HG03558 (cell line): ENCODE measurements at regions not wholly inside any gene's neighbourhood (a gene's known extent, or its start where the extent isn't known, plus 50 kb on each side); places are given as distances from the start of the nearest gene placed in this dataset.

ENCODE experiments used
- ATAC-seq: cut with Tn5 transposase; IDR thresholded peaks from one replicate; pipeline ENCODE4 v1.9.1; 2021; ENCODE audit warnings: moderate number of reproducible peaks; ENCODE audit not compliant: unreplicated experiment; ENCODE audit errors: extremely low read depth

DNA sequence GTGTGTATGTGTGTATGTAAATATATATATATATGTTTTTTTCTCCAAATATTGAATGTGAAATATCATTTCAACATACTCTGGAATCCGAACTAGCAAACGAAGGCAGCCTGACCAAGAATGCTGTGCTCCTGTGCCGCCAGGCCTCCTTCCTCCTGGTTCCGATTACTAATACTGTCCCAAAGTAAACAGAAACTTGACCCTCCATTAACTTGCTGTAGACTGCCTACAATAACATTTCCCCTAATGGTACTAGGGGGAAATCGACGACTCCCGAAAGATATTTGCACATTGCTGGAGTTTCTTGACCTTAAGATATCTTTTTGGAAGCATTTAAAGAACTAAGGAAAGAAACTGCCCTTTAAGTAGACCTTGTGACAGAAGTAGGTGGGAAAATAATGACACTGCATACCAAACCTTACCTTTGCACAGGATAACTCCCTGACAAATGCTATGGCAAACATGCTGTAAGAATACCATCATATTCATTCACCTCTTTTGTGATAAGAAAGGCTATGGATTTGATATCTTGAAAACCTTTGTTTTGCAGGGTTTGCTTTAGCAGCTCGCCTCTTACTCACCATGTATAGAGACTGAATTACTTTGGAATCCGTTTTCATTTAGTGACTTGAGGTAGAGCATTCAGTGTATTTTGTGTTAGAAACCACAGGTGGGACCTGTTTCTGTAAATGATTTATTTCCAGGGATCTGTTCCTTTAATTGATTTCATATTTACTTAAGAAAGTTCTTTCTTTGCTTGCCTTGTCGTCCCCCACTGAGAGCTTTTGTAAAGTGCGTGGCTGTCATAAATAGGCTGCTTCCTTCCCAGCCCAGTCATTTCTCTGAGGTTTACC lies 80.1 kb downstream of the KLF5 start:
- no peak for ATAC-seq

DNA sequence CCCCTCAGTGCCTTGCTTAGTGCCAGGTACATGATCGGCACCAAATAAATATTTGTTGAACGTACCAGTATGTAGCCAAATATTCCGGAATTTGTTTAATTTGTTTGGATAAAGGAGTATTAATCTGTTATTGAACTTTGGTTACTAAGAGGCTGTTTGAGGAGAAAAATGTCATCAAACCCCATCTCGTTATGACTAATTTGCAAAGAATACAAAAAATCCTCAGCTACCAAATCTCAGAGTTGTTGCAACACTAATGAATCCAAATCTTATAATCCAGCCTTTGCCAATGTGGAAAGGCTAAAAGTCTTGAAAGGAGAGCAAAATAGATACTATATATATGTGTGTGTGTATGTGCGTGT lies 79.5 kb downstream of the KLF5 start:
- no peak for ATAC-seq

DNA sequence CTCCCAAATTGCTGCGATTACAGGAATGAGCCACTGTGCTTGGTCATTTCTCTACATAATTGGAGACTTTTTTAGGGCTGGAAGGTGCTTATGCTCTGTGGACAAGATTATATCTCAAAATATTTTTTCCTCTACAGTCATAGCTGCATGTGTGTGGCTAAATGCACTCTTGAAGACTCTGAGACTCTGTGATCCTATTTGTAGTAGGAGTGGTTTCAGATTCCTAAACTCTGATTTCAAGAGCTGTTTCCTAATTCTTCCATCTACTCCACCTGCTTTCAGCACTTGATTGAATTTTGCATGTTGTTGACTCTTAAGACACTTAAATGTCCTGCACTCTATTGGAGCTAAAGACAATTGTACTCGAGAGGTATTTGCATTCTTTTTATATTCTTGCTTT lies 78.0 kb downstream of the KLF5 start:
- ATAC-seq = no peak

DNA sequence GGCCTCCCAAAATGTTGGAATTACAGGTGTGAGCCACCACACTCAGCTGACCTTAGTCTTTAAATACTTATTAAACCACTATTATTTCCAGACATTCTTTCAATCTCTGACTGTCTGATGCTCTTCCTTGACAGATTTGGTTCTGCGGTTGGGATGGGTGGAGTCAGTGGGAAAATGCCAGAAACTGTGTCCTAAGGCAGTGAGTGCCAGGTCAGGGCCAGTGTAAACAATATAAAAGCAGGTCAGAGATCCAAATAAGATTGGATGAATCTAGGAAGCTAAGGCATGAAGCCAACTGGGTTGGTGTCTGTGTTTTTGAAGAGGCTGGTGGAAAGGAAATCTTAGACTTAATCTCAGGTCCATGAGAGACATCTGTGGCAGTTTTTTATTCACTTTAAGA lies 74.7 kb downstream of the KLF5 start:
- no peak for ATAC-seq

DNA sequence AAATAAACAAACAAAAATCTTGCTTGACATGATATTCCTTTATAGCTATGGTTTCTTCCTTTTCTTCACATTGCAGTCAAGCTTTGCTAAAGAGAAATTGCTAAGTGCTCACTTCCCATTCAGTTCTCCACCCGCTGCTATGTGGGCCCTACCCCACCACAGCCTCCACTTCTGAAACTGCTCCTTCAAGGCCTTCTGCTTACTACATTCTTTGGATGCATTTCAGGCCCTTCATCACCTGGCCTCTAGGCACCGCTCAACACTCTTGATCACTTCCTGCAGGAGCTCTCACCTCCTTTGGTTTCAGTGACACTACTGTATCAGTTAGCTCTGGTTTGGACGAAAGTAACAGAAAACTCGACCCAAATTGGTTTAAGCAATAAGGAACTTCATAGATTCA lies 72.4 kb downstream of the KLF5 start:
- ATAC-seq = no peak

DNA sequence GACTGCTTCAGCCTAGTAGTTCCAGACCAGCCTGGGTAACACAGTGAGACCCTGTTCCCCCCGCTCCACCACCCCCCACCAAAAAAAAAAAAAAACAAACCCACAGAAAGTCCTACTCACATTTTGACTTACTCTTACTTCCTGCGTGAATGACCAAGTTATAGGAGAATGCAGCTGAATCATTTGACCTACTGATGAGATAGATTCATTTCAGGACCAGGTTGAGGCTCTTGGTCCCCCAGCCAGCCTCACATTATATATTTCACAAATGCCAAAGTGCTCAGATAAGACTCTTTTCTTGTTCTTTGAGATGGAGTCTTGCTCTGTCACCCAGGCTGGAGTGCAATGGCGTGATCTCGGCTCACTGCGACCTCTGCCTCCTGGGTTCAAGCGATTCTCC lies 70.2 kb downstream of the KLF5 start:
- ATAC-seq = no peak
